GM19372 (cell line): ENCODE measurements at regions not wholly inside any gene's neighbourhood (a gene's known extent, or its start where the extent isn't known, plus 50 kb on each side); places are given as distances from the start of the nearest gene placed in this dataset.

Experiments
- ATAC-seq: cut with Tn5 transposase; IDR thresholded peaks from one replicate; pipeline ENCODE4 v1.9.1; 2021; ENCODE audit warnings: mild to moderate bottlenecking, low read depth, moderate library complexity; ENCODE audit not compliant: unreplicated experiment

DNA sequence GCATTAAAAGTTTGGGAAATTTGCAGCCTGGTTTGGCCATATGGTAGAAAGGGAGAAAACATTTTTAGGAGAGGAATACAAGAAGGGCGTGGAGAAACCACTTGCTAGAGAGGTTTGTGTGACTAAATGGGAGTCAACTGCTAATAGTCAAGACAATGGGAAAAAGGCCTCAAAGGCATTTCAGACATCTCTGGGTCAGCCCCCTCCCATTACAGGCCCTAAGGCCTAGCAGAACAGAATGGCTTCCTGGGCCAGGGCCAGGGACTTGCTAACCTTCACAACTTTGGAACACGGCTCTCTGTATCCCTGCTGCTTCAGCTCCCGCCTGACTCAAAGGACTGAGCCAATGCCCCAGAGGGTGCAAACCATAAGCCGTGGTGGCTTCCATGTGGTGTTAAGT, 752.3 kb upstream of the ADAMTS5 start:
- ATAC-seq: no peak

DNA sequence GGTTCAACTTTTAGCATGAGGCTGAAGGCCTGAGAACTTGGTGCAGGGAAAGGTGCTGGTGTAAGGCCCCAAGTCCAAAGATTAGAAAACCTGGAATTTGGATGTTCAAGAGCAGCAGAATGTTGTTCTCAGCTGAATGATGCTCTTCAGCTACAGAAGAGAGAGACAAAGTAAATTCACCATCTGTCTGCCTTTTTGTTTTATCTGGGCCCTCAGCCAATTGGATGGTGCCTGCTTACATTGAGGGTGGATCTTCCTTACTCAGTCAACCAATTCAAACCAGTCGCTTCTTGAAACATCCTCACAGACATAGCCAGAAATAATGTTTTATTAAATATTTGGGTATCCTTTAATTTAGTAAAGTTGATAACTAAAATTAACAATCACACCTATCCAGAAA, 748.2 kb upstream of the ADAMTS5 start:
- ATAC-seq: no peak

DNA sequence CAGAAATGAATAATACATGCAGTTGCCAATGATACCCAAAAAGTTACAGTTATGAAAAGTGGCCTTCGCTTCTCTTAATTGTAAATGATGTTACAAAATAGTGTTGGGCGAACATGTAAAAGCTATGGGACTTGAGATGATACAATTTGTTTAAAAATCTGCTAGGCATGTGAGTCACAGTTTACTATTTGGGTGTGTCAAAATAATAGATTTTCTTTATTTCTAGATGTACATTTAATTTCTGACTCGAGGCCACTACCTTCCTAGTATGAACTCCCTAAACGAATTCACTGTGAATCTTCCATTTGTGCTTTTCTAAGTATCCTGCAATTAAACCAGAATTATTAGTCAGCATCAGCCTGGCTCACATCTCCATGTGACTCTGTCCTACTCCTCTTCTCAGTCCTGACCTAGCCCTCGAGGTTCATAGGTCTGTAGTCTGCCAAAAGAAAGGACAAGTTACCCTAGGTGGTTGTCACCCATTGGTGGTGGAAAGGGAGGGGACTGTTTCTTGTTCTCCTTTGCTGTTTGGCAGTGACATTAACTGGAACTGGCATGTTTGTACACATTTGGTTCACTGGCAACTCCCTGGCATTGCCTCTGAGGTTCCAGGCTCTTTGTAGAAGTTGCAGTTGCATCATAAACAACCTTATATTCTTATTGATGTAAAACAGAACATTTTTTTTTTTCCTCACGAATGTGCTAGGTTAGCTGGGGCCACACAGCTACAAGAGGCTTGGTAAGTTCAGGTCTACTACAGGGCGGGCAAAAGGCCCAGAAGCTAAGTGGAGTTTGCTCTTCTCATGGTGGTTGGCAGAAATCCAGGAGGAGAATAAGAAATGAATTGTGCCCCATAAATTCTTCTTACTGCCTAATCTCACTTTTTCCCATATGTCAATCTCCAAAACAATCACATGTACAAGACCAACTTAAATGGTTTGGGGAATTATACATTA, 746.5 kb upstream of the ADAMTS5 start:
- ATAC-seq: no peak

DNA sequence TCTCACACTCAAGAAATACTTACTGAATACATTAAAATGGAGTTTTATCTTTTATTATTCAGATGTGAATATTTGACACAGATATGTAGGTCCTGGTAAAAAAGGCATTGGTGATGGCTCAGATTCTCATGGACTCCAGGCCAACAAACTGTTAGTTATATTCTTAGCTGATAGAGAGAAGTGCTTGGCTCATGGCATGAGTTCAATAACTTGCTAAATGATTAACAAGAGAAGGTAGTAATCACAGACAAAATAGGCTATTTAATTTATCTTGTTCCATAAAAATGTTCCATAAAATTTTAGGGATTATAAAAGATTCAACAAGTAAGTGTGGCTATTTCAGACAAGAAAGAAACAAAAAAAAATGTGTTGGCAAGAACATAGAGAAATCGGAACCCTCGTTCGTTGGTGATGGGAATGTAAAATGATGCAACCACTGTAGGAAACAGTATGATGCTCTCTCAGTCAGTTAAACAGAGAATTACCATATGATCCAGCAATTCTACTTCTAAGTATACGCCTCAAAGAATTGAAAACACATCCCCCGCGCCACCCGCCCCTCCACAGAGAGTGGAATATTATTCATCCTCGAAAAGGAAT, 737.8 kb upstream of the ADAMTS5 start:
- no peak for ATAC-seq

DNA sequence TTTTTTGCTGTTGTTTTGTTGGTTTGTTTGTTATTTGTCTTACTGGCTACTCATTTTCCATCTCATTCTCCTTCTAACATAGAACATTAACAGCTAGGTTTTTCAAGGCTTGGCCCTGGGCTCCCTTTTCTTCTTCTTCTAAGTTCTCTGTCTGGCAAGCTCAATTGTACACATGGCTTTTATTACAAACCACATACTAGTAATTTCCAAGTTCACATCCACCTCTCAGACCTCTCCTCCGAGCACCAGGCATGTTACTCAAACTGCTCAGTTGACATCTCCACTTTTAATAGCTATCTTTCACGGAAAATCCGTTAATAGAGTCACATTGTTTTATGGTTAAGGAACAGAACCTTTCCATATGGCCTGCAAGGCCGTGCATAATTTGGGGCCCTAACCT, 736.9 kb upstream of the ADAMTS5 start:
- ATAC-seq: no peak

DNA sequence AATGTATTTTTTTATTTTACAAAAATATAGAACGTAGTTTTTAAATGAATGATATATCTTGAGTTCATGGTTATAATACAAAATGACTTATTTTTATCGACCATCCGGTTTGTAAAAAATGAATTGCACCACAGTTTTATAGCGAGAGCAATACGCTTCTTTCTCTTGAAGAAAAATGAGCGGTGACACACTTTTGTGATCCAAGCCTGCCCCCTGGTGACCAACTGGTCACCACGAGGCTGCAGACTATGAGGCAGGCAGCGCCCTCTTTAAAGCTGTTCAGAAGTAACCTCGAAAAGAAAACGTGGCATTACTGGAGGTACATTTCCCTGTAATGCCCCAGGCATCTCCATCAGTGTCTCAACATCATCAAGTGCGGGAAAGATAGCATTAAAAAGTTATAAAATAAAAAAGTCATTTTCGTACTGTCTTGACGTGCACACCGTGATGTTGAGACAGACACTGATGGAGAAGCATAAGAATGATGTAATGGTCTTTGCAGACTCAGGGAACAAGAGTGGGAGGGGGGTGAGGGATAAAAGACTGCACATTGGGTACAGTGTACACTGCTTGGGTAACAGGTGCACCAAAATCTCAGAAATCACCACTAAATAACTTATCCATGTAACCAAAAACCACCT, 734.2 kb upstream of the ADAMTS5 start:
- ATAC-seq: no peak

DNA sequence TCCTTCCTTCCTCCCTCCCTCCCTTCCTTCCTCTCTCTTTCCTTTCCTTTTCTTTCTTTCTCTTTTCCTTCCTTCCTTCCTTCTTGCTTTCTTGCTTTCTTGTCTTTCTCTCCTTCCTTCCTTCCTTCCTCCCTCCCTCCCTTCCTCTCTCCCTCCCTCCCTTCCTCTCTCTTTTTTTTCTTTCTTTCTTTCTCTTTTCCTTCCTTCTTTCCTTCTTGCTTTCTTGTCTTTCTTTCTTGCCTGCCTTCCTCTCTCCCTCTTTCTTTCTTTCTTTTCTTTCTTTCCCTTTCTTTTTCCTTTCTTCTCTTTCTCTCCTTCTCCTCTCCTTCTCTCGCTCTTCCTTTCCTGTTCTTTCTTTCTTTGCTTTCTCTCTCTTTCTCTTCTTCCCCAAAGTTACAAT, 728.4 kb upstream of the ADAMTS5 start:
- no peak for ATAC-seq

DNA sequence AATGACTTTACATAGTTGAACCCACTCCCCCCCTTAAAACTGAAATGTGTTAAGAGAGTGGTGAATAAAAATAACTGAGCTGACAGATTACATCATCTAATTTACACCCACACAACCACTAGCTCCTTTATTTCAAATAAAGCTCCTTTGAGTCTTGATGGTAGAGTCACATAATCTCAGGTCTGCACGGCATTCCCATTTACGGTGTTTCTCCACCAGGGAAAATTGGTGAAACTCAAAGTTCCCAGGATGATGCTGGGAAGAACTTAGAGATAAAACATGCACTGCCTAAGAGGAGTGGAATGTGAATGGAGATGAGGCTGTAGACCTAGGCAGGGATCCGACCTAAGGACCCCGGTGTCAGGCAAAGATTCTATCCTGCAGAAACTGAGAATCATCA, 727.8 kb upstream of the ADAMTS5 start:
- no peak for ATAC-seq

DNA sequence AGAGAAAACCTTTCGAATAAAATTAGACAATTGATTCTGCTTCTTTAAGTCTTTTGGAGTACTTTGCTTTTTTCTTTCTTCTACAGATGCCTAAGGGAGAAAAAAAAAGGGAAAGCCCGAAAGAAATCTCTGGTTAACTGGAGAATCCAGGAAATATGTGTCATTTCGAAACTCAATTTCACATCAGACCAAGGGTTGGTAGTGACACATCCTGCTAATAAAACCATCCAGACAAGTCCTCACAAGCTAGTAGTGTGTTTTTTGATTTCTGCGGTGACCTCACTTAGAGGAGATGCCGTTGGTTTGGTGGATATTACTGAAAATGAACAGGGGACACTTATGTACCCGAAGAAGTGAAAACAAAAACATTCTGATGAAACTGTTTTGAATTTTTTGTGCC, 726.5 kb upstream of the ADAMTS5 start:
- ATAC-seq: no peak

DNA sequence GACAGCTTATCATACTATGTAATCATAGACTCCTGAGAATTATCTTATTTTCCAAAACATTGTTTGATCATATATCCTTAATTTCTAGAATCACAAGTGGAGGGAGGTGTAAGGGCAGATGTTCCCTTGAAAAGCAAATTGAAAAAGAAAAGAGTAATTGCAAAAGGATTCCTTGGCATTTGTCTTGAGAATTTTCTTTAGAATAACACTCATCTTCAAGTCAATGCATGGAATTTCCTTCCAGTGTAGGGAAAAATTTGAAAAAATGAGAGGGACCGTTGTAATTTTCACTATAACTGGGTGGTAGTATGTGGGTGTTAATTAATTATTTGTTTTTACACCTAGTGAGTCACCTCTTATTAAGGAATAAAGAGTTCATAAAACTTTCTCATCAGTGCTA, 724.6 kb upstream of the ADAMTS5 start:
- no peak for ATAC-seq

DNA sequence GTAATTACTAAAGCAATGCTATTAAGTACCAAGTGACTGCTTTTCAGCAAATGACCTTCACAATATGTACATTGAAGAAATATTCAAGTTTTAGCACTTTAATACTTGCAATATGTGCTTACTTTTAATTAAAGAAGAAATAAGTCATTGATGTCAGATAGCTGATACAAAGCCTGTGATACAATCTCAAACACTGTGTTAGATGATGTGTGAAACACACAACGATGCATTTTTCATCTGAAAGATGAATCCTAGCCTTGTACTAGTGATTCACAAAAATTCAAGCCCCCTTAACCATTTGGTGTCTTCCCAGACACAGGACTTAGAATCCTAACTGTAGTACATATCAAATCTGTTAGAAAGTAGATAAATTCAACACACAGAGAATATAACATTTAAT, 724.1 kb upstream of the ADAMTS5 start:
- ATAC-seq: no peak

DNA sequence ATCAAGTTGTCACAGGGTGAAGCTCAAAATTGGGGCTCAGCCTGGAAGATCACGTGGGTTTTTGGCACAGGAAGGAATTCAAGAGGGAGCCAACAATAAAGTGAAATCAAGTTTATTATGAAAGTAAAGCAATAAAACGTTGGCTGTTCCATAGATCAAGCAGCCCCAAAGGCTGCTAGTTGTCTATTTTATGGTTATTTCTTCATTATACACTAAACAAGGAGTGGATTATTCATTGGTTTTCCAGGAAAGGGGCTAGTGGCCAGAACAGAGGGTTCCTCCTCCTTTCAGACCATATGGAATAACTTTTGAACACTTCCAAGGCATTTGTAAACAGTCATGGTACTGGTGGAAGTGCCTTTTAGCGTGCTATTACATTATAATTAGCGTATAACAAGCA, 723.5 kb upstream of the ADAMTS5 start:
- ATAC-seq: no peak

DNA sequence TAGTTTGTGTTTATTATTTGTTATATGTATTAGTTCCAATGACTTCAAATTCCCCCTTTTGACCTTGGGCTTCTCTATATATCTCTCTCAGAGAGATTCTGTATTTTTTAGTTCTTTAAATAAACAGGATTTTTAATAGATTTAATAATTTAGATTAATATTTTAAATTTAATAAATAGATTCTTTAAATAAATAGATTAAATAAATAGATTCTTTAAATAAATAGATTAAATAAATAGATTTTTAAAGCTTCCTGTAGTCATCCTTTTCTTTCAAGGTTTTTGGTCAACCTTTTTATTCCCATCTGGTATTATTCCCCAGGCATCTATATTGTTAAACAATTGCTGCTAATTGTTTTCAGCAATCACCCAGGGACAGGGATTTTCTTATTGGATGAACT, 721.9 kb upstream of the ADAMTS5 start:
- no peak for ATAC-seq

DNA sequence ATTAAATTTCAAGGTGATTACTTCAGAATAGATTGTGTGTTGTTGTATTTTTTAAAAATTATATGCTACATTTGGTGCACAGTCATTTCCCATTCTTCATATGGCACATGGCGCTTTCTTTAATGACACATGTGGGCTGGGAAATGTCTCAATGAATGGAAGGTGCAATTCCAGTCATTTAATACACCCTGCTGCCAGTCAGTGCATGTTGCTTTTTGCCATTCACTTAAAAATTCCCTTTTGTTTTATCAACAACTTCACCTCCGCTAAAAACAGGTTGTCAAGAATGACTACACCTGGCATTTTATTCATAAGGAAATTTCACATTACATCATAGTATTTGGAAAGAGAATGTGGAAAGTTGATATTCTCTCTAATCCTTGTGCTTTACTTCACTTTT, 716.4 kb upstream of the ADAMTS5 start:
- ATAC-seq: no peak

DNA sequence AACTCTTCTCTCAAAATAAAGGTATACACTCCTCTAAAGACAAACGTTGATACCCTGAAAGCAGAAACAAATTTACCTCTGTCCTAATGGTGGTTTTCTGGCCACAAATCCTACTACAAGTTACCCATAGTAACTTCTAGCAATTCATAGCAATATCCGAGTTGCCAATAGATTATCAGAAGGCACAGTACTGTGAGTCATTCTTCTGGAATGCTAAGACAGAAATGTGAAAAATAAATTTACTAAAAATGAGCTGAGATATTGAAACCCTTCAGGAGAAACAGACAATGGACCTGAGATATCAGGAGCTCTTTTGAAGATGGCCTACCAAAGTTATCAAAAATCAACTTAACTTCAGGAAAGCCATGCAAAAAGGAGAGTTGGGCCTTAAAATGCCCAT, 715.0 kb upstream of the ADAMTS5 start:
- ATAC-seq: no peak

DNA sequence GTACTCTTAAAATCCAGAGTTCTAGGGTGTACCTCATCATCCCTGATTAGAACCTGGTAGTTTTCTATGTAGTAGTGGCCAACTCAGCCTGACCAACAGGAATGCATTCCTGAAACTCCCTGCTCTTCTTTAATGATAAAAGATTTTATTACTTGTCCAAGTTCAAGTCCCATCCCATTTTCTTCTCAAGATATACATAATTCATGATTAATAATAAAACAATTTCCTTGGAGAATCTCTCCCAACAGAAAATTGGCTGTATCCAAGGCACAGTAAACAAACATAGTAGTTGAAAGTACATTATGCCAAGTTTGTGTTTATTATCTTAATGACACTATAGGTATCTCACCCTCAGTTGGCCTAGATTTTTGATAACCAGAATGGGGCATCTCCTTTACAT, 714.1 kb upstream of the ADAMTS5 start:
- ATAC-seq: no peak

DNA sequence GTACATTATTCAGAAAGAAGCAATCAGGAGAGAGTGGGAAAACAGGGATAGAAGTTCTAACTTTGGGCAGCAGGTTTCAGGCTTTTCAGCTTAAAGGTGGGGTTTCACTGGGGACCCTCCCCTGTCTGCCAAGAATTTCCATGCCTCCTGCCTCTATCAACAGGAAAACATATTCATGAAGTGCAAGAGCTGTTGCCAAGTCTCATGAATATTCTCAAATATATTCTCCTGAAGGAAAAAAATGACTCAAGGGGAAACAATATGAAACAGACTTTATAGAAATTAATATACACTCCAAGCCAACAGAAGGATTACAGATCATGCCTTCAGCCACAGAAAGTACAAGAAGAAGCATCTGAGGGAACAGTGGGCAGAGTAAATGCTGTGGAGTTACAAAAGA, 713.3 kb upstream of the ADAMTS5 start:
- no peak for ATAC-seq

DNA sequence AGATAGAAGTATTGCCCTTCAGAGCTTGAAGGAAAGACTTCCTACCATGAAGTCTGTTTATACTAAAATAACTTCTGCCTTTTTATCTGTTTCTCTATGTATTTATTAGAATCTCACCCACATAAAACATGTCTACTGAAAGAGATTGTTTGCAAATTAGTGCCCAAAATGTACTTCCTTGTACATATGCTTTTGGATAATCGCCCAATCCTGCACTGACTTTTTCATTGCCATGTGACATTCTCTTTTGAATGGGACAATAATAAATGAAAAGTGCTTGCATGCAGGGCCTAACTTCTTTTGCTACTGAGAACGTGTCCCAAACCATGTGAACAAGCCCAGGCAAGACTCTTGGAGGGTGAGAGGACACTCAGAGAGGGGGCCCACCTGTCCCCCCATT, 711.6 kb upstream of the ADAMTS5 start:
- no peak for ATAC-seq

DNA sequence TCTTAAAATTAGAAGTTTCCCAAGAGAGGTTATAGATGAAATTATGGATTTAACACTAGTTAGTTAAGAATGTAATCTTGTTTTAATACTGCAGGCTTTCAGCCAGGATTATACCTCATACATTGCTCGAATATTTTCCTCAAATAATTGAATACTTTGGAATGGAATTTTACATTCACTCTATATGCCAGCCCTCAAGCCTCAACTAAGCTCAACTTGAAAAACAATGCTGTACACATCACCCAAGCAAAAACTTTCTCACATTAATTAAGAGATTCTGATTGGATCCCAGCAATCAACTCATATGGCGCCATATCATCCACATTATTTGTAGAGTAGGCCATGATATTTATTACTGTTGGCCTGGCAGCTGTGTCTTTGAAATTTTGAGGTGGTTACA, 710.7 kb upstream of the ADAMTS5 start:
- ATAC-seq: no peak

DNA sequence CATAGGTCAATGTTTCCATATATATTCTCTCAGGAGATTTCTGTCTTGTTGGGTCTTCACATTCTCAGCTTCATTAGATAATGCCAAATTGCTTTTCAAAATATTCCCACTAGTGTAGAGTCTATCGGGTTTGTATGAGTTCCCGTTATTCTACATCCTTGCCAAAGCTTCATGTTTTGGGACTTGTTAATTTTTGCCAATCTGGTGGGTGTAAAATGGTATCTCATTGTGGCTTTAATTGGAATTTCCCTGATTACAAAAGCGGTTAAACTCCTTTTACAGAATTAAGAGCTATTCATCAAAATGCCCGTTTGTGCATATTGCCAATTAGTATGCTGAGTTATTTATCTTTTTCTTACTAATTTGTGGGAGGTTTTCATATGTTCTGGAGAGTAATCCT, 708.4 kb upstream of the ADAMTS5 start:
- no peak for ATAC-seq

DNA sequence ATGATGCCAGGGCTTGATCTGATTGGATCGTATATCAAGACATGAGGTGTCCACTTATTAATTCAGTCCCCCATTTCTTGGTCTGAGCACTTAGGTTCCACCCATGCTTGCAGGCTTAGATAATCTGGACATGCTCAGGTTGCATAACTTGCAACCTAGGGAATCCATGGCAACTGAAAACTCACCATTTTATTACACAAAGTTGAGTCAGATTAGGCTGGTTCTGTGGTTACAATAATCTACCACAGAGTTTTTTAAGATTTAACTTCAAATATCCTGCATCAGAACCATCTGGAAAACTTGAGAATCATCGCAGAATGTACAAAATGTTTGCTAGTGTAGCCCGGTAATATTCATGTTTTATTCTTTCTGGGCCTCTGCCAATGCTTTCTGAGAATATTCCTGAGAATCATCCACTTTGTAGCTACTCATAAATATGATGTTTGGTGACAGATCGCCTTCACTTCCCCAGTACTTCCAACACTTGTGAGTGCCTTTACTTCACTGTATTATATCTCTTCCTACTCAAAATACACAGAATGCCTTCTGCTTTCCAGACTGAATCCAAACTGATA, 707.2 kb upstream of the ADAMTS5 start:
- ATAC-seq: no peak
